ENCODE measurements at regions not wholly inside any gene's neighbourhood (a gene's known extent, or its start where the extent isn't known, plus 50 kb on each side); places are given as distances from the start of the nearest gene placed in this dataset.

DNA sequence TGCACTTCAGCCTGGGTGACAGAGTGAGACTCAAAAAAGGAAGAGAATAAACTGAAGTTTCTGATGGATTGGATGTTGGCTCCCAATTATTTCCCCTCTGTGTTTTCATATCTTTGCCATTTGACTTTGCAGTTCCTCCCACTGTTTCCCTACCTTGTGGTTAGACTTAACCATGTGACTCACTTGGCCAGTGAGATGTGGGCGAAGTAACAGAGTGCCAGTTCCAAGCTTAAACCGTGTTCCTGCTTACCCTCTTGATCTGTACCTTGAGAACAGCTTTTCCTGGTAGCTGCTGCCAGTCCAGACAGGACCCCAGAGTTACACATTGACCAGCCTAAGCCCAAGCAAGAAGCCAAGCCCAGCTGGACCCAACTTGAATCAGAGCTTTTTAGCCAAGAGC is 323.4 kb downstream of the LTN1 start:
- no peak for DNase-seq (ENCODE audit: low spot score)
- no peaks in the 10 kb centered on the region for H3K4me1 ChIP-seq (ENCODE audit: insufficient read depth)
- no peaks in the 10 kb centered on the region for H3K36me3 ChIP-seq (ENCODE audit: insufficient read depth)
- no peaks in the 10 kb centered on the region for H3K36me3 Mint-ChIP-seq (ENCODE audit: low read depth)
- H3K27ac ChIP-seq (ENCODE audit: low read depth), result no peak overlapping the region
- TF ChIP-seq POLR2AphosphoS5 (IDR thresholded peaks at IDR 0.05; ENCODE audit: low read depth) (no peak), JUNB (IDR thresholded peaks at IDR 0.05; ENCODE audit: unreplicated experiment) (no peak), CREB1 (CRISPR knock-in tag; IDR thresholded peaks at IDR 0.05; ENCODE audit: low read depth) (no peak), ZNF114 (CRISPR knock-in tag; IDR thresholded peaks at IDR 0.05) (no peak), STAT1 (IDR thresholded peaks at IDR 0.05; ENCODE audit: unreplicated experiment) (no peak), NANOG (IDR thresholded peaks at IDR 0.05; ENCODE audit: borderline replicate concordance) (no peak), ZNF331 (CRISPR knock-in tag; IDR thresholded peaks at IDR 0.05; ENCODE audit: low read depth) (no peak), EZH2 (IDR thresholded peaks at IDR 0.05; ENCODE audit: low read depth, unreplicated experiment) (no peak), EZH2phosphoT487 (IDR thresholded peaks at IDR 0.05; ENCODE audit: unreplicated experiment) (no peak)
- TF ChIP-seq, protein P1, sequence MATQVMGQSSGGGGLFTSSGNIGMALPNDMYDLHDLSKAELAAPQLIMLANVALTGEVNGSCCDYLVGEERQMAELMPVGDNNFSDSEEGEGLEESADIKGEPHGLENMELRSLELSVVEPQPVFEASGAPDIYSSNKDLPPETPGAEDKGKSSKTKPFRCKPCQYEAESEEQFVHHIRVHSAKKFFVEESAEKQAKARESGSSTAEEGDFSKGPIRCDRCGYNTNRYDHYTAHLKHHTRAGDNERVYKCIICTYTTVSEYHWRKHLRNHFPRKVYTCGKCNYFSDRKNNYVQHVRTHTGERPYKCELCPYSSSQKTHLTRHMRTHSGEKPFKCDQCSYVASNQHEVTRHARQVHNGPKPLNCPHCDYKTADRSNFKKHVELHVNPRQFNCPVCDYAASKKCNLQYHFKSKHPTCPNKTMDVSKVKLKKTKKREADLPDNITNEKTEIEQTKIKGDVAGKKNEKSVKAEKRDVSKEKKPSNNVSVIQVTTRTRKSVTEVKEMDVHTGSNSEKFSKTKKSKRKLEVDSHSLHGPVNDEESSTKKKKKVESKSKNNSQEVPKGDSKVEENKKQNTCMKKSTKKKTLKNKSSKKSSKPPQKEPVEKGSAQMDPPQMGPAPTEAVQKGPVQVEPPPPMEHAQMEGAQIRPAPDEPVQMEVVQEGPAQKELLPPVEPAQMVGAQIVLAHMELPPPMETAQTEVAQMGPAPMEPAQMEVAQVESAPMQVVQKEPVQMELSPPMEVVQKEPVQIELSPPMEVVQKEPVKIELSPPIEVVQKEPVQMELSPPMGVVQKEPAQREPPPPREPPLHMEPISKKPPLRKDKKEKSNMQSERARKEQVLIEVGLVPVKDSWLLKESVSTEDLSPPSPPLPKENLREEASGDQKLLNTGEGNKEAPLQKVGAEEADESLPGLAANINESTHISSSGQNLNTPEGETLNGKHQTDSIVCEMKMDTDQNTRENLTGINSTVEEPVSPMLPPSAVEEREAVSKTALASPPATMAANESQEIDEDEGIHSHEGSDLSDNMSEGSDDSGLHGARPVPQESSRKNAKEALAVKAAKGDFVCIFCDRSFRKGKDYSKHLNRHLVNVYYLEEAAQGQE (IDR thresholded peaks at IDR 0.05; ENCODE audit: unreplicated experiment), result no peak
- TF ChIP-seq, protein P2, sequence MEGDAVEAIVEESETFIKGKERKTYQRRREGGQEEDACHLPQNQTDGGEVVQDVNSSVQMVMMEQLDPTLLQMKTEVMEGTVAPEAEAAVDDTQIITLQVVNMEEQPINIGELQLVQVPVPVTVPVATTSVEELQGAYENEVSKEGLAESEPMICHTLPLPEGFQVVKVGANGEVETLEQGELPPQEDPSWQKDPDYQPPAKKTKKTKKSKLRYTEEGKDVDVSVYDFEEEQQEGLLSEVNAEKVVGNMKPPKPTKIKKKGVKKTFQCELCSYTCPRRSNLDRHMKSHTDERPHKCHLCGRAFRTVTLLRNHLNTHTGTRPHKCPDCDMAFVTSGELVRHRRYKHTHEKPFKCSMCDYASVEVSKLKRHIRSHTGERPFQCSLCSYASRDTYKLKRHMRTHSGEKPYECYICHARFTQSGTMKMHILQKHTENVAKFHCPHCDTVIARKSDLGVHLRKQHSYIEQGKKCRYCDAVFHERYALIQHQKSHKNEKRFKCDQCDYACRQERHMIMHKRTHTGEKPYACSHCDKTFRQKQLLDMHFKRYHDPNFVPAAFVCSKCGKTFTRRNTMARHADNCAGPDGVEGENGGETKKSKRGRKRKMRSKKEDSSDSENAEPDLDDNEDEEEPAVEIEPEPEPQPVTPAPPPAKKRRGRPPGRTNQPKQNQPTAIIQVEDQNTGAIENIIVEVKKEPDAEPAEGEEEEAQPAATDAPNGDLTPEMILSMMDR (conservative IDR thresholded peaks at IDR 0.05; ENCODE audit: low read depth in 2 of 2), result no peak
- TF ChIP-seq, protein P3, sequence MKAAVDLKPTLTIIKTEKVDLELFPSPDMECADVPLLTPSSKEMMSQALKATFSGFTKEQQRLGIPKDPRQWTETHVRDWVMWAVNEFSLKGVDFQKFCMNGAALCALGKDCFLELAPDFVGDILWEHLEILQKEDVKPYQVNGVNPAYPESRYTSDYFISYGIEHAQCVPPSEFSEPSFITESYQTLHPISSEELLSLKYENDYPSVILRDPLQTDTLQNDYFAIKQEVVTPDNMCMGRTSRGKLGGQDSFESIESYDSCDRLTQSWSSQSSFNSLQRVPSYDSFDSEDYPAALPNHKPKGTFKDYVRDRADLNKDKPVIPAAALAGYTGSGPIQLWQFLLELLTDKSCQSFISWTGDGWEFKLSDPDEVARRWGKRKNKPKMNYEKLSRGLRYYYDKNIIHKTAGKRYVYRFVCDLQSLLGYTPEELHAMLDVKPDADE (IDR thresholded peaks at IDR 0.05), result no peak
- TF ChIP-seq, protein P4, sequence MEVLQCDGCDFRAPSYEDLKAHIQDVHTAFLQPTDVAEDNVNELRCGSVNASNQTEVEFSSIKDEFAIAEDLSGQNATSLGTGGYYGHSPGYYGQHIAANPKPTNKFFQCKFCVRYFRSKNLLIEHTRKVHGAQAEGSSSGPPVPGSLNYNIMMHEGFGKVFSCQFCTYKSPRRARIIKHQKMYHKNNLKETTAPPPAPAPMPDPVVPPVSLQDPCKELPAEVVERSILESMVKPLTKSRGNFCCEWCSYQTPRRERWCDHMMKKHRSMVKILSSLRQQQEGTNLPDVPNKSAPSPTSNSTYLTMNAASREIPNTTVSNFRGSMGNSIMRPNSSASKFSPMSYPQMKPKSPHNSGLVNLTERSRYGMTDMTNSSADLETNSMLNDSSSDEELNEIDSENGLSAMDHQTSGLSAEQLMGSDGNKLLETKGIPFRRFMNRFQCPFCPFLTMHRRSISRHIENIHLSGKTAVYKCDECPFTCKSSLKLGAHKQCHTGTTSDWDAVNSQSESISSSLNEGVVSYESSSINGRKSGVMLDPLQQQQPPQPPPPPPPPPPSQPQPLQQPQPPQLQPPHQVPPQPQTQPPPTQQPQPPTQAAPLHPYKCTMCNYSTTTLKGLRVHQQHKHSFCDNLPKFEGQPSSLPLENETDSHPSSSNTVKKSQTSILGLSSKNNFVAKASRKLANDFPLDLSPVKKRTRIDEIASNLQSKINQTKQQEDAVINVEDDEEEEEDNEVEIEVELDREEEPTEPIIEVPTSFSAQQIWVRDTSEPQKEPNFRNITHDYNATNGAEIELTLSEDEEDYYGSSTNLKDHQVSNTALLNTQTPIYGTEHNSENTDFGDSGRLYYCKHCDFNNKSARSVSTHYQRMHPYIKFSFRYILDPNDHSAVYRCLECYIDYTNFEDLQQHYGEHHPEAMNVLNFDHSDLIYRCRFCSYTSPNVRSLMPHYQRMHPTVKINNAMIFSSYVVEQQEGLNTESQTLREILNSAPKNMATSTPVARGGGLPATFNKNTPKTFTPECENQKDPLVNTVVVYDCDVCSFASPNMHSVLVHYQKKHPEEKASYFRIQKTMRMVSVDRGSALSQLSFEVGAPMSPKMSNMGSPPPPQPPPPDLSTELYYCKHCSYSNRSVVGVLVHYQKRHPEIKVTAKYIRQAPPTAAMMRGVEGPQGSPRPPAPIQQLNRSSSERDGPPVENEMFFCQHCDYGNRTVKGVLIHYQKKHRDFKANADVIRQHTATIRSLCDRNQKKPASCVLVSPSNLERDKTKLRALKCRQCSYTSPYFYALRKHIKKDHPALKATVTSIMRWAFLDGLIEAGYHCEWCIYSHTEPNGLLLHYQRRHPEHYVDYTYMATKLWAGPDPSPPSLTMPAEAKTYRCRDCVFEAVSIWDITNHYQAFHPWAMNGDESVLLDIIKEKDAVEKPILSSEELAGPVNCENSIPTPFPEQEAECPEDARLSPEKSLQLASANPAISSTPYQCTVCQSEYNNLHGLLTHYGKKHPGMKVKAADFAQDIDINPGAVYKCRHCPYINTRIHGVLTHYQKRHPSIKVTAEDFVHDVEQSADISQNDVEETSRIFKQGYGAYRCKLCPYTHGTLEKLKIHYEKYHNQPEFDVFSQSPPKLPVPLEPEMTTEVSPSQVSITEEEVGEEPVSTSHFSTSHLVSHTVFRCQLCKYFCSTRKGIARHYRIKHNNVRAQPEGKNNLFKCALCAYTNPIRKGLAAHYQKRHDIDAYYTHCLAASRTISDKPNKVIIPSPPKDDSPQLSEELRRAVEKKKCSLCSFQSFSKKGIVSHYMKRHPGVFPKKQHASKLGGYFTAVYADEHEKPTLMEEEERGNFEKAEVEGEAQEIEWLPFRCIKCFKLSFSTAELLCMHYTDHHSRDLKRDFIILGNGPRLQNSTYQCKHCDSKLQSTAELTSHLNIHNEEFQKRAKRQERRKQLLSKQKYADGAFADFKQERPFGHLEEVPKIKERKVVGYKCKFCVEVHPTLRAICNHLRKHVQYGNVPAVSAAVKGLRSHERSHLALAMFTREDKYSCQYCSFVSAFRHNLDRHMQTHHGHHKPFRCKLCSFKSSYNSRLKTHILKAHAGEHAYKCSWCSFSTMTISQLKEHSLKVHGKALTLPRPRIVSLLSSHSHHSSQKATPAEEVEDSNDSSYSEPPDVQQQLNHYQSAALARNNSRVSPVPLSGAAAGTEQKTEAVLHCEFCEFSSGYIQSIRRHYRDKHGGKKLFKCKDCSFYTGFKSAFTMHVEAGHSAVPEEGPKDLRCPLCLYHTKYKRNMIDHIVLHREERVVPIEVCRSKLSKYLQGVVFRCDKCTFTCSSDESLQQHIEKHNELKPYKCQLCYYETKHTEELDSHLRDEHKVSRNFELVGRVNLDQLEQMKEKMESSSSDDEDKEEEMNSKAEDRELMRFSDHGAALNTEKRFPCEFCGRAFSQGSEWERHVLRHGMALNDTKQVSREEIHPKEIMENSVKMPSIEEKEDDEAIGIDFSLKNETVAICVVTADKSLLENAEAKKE (CRISPR knock-in tag; IDR thresholded peaks at IDR 0.05), result no peak
- peaks cover 8% of the 10 kb centered on the region; the same call in 1 of the 2 replicates for H3K9me2 ChIP-seq (ENCODE audit: insufficient read depth)
- no peaks in the 10 kb centered on the region for H3K4me1 Mint-ChIP-seq
- no peak overlapping the region for H3K4me3 Mint-ChIP-seq
- no peaks in the 10 kb centered on the region for H3K79me2 ChIP-seq (replicated peaks; ENCODE audit: insufficient read depth)
- H3K9me3 Mint-ChIP-seq, result no peaks in the 10 kb centered on the region
- no peak for ATAC-seq
- H3K27ac Mint-ChIP-seq, result no peak overlapping the region
- no peak overlapping the region for H3K4me3 ChIP-seq
- H3K4me2 ChIP-seq, result no peak overlapping the region
- no peak overlapping the region for H2AFZ ChIP-seq
- H3F3A ChIP-seq (replicated peaks; ENCODE audit: low read depth), result no peaks in the 10 kb centered on the region
- no peaks in the 10 kb centered on the region for H4K20me1 ChIP-seq (replicated peaks; ENCODE audit: insufficient read depth)
- no peaks in the 10 kb centered on the region for H3K27me3 Mint-ChIP-seq (ENCODE audit: insufficient read depth, low read depth, poor library complexity)
- H3K27me3 ChIP-seq (ENCODE audit: insufficient read depth), result no peaks in the 10 kb centered on the region

All from GM23338 (cell line).